ENCODE measurements at regions not wholly inside any gene's neighbourhood (a gene's known extent, or its start where the extent isn't known, plus 50 kb on each side); places are given as distances from the start of the nearest gene placed in this dataset.

DNA sequence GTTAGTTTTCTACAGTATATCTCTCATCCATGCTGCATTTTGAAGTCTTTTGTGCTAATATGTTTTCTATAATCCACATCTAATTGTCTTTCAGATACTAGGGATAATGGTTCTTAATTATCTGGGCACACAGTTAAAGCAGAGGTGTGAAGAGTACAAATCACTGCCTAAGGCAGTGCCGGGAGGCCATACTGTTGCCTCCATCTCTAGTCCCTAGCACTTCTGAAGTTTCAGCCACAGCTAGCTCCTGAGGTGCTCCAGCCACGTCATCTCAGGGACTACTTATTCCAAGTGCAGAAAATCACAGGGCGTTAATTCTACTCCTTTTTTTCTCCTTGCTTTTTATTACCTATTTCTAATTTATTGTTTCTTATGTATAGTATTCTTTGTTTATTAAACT lies 760.0 kb upstream of the FAM174A start:
- no peaks in the 10 kb centered on the region for H3K36me3 ChIP-seq (replicated peaks; ENCODE audit: insufficient read depth, low read length)
- no peaks in the 10 kb centered on the region for H3K9me2 ChIP-seq (replicated peaks; ENCODE audit: insufficient read depth, low read length)
- H3K9ac ChIP-seq (ENCODE audit: low read length) = no peak overlapping the region
- H3K4me2 ChIP-seq (ENCODE audit: low read depth, low read length) = no peak overlapping the region
- no peaks in the 10 kb centered on the region for H4K20me1 ChIP-seq (ENCODE audit: insufficient read depth, low read length)
- no peaks in the 10 kb centered on the region for H3K79me2 ChIP-seq (ENCODE audit: low read length)
- no peak overlapping the region for H2AFZ ChIP-seq (ENCODE audit: low read length)
- no peaks in the 10 kb centered on the region for H3K4me1 ChIP-seq (ENCODE audit: low read length)
- H3K4me3 ChIP-seq (ENCODE audit: low read length) = no peak overlapping the region
- no peak for TF ChIP-seq EZH2 (optimal IDR thresholded peaks at IDR 0.05; ENCODE audit: low read depth, low read length)
- TF ChIP-seq, protein P1, sequence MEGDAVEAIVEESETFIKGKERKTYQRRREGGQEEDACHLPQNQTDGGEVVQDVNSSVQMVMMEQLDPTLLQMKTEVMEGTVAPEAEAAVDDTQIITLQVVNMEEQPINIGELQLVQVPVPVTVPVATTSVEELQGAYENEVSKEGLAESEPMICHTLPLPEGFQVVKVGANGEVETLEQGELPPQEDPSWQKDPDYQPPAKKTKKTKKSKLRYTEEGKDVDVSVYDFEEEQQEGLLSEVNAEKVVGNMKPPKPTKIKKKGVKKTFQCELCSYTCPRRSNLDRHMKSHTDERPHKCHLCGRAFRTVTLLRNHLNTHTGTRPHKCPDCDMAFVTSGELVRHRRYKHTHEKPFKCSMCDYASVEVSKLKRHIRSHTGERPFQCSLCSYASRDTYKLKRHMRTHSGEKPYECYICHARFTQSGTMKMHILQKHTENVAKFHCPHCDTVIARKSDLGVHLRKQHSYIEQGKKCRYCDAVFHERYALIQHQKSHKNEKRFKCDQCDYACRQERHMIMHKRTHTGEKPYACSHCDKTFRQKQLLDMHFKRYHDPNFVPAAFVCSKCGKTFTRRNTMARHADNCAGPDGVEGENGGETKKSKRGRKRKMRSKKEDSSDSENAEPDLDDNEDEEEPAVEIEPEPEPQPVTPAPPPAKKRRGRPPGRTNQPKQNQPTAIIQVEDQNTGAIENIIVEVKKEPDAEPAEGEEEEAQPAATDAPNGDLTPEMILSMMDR (IDR thresholded peaks at IDR 0.05; ENCODE audit: low read length) = no peak
- no peak overlapping the region for H3K27ac ChIP-seq (ENCODE audit: low read length)
- no peaks in the 10 kb centered on the region for H3F3A ChIP-seq (ENCODE audit: insufficient read depth, low read length)
- no peaks in the 10 kb centered on the region for H3K27me3 ChIP-seq (replicated peaks; ENCODE audit: insufficient read depth, low read length)
- H3K9me3 ChIP-seq (replicated peaks; ENCODE audit: insufficient read depth, low read length) = no peaks in the 10 kb centered on the region
- DNase-seq = no peak

DNA sequence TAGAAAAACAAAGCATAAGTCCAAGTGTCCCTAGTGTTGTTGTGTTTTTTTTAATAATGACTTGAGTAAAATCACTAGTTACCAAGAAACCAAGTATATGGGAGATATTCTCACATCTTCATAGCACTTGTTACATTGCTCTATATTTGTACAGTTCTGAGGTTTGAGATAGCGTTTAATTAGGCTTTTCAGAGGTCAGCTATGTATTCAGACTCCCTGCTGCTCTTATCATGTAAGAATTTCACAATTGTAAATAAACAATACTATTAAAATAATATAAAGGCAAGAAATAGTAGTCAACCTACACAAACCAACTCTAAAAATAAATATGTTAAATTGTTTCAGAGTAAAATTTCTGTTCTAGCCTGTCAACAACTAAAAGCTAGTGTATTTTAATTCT lies 761.9 kb upstream of the FAM174A start:
- no peaks in the 10 kb centered on the region for H3K36me3 ChIP-seq (replicated peaks; ENCODE audit: insufficient read depth, low read length)
- H4K20me1 ChIP-seq (ENCODE audit: insufficient read depth, low read length) = no peaks in the 10 kb centered on the region
- no peaks in the 10 kb centered on the region for H3F3A ChIP-seq (ENCODE audit: insufficient read depth, low read length)
- H3K27me3 ChIP-seq (replicated peaks; ENCODE audit: insufficient read depth, low read length) = no peaks in the 10 kb centered on the region
- H3K27ac ChIP-seq (ENCODE audit: low read length) = no peak overlapping the region
- no peaks in the 10 kb centered on the region for H3K9me3 ChIP-seq (replicated peaks; ENCODE audit: insufficient read depth, low read length)
- DNase-seq = no peak
- TF ChIP-seq EZH2 (optimal IDR thresholded peaks at IDR 0.05; ENCODE audit: low read depth, low read length) = no peak
- TF ChIP-seq EZH2phosphoT487 (IDR thresholded peaks at IDR 0.05; ENCODE audit: low read length) = no peak
- TF ChIP-seq, protein P1 (IDR thresholded peaks at IDR 0.05; ENCODE audit: low read length) = no peak
- H3K4me2 ChIP-seq (ENCODE audit: low read depth, low read length) = no peak overlapping the region
- H2AFZ ChIP-seq (ENCODE audit: low read length) = no peak overlapping the region
- H3K4me3 ChIP-seq (ENCODE audit: low read length) = no peak overlapping the region
- H3K9ac ChIP-seq (ENCODE audit: low read length) = no peak overlapping the region
- H3K79me2 ChIP-seq (ENCODE audit: low read length) = no peaks in the 10 kb centered on the region
- H3K4me1 ChIP-seq (ENCODE audit: low read length) = no peaks in the 10 kb centered on the region
- no peaks in the 10 kb centered on the region for H3K9me2 ChIP-seq (replicated peaks; ENCODE audit: insufficient read depth, low read length)

DNA sequence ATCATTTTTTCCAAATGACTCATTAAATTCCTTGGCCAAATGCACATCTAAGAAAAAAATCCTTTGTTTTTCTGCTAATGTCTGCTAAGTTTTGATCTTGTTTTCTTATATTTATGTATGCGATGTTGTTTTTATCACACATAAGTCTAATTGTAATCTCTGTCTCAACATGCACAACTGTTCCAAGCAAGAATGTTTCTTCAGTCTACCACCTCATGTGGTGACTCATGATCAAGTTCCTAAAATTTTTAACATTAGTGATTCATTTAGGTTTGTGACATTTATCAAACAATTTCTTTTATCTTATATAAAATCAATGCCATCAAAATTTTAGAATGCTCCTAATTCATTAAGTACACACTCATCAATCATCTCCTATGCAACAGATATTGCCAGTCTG lies 763.9 kb upstream of the FAM174A start:
- Histone ChIP-seq H3F3A (ENCODE audit: insufficient read depth, low read length) (no peaks in the 10 kb centered on the region), H3K9me2 (replicated peaks; ENCODE audit: insufficient read depth, low read length) (no peaks in the 10 kb centered on the region), H3K4me2 (ENCODE audit: low read depth, low read length) (no peak overlapping the region), H3K4me1 (ENCODE audit: low read length) (no peaks in the 10 kb centered on the region), H3K27ac (ENCODE audit: low read length) (no peak overlapping the region), H3K9ac (ENCODE audit: low read length) (no peak overlapping the region), H4K20me1 (ENCODE audit: insufficient read depth, low read length) (no peaks in the 10 kb centered on the region), H3K4me3 (ENCODE audit: low read length) (no peak overlapping the region), H3K79me2 (ENCODE audit: low read length) (no peaks in the 10 kb centered on the region), H2AFZ (ENCODE audit: low read length) (no peak overlapping the region), H3K9me3 (replicated peaks; ENCODE audit: insufficient read depth, low read length) (no peaks in the 10 kb centered on the region; the same call in 1 of the 2 replicates), H3K27me3 (replicated peaks; ENCODE audit: insufficient read depth, low read length) (no peaks in the 10 kb centered on the region), H3K36me3 (replicated peaks; ENCODE audit: insufficient read depth, low read length) (no peaks in the 10 kb centered on the region)
- DNase-seq = no peak
- TF ChIP-seq EZH2phosphoT487 (IDR thresholded peaks at IDR 0.05; ENCODE audit: low read length) (no peak), EZH2 (optimal IDR thresholded peaks at IDR 0.05; ENCODE audit: low read depth, low read length) (no peak)
- TF ChIP-seq, protein P1 (IDR thresholded peaks at IDR 0.05; ENCODE audit: low read length) = no peak

All from MM.1S (cell line).